Testis (tissue), 2 donors: ENCODE measurements at regions not wholly inside any gene's neighbourhood (a gene's known extent, or its start where the extent isn't known, plus 50 kb on each side); places are given as distances from the start of the nearest gene placed in this dataset.

ENCODE experiments used
- CTCF ChIP-seq, 3 experiments: fragments of 450-650 bp in 2 of 3; fragments of 200-600 bp in 1 of 3; sonication (generic) in 1 of 3; IDR thresholded peaks; one replicate each; pipeline ENCODE4 v1.5.1; 2016 to 2019; ENCODE audit warnings: antibody characterized with exemption in 3 of 3, mild to moderate bottlenecking in 2 of 3, moderate library complexity in 1 of 3
- POLR2A ChIP-seq: fragments of 450-650 bp; IDR thresholded peaks from one replicate; pipeline ENCODE4 v1.6.1; 2017; ENCODE audit warnings: antibody characterized with exemption, mild to moderate bottlenecking, moderate library complexity

GRCh38 chr3:146881356-146881755 is 276.2 kb upstream of the PLSCR5 start:
- TF ChIP-seq CTCF (IDR thresholded peaks at IDR 0.05) = no peak
- no peak for TF ChIP-seq POLR2A
